H9 (cell line): ENCODE measurements at regions not wholly inside any gene's neighbourhood (a gene's known extent, or its start where the extent isn't known, plus 50 kb on each side); places are given as distances from the start of the nearest gene placed in this dataset.

Experiments used
- DNase-seq: peaks from one replicate; pipeline ENCODE4 v3.0.0-alpha.2; 2017
- H2AFZ ChIP-seq: one replicate; pipeline ENCODE4 v1.6.1; 2013; ENCODE audit warnings: mild to moderate bottlenecking, low read length, control low read depth, moderate library complexity
- H2AK5ac ChIP-seq: 2 replicates; pipeline ENCODE4 v1.6.1; 2013; ENCODE audit warnings: low read length, control low read depth, mixed read lengths; ENCODE audit not compliant: insufficient read length
- H2BK120ac ChIP-seq: one replicate; pipeline ENCODE4 v1.6.1; 2013; ENCODE audit warnings: low read depth, mild to moderate bottlenecking, low read length, control low read depth, inconsistent platforms; ENCODE audit not compliant: poor library complexity, severe bottlenecking
- H2BK12ac ChIP-seq: 2 replicates; pipeline ENCODE4 v1.6.1; 2013; ENCODE audit warnings: low read length, control low read depth, mixed read lengths, low read depth; ENCODE audit not compliant: insufficient read length
- H2BK15ac ChIP-seq: 2 replicates; pipeline ENCODE4 v1.6.1; 2013; ENCODE audit warnings: low read depth, low read length, control low read depth
- H2BK20ac ChIP-seq: one replicate; pipeline ENCODE4 v1.6.1; 2013; ENCODE audit warnings: low read depth, mild to moderate bottlenecking, low read length, control low read depth, inconsistent platforms; ENCODE audit not compliant: poor library complexity, severe bottlenecking
- H2BK5ac ChIP-seq: 2 replicates; pipeline ENCODE4 v1.6.1; 2013; ENCODE audit warnings: low read length, control low read depth, mixed read lengths; ENCODE audit not compliant: insufficient read length
- H3K14ac ChIP-seq: 2 replicates; pipeline ENCODE4 v1.6.1; 2013; ENCODE audit warnings: low read length, control low read depth; ENCODE audit not compliant: insufficient read depth
- H3K18ac ChIP-seq: 2 replicates; pipeline ENCODE4 v1.6.1; 2013; ENCODE audit warnings: low read depth, mild to moderate bottlenecking, mixed read lengths, low read length, control low read depth; ENCODE audit not compliant: insufficient read length
- H3K23ac ChIP-seq: 2 replicates; pipeline ENCODE4 v1.6.1; 2013; ENCODE audit warnings: low read length, control low read depth, mixed read lengths, low read depth; ENCODE audit not compliant: insufficient read length
- H3K23me2 ChIP-seq: 2 replicates; pipeline ENCODE4 v1.6.1; 2013; ENCODE audit warnings: low read depth, mild to moderate bottlenecking, mixed read lengths, low read length, control low read depth; ENCODE audit not compliant: insufficient read length, poor library complexity, severe bottlenecking
- H3K27ac ChIP-seq: 2 replicates; pipeline ENCODE4 v1.5.1; 2013; ENCODE audit warnings: low read length, control low read depth, mixed read lengths, low read depth; ENCODE audit not compliant: insufficient read length
- H3K27me3 ChIP-seq: 2 replicates; pipeline ENCODE4 v1.6.1; 2013; ENCODE audit warnings: low read length, control low read depth, inconsistent platforms; ENCODE audit not compliant: insufficient read depth
- H3K4ac ChIP-seq: 2 replicates; pipeline ENCODE4 v1.6.1; 2013; ENCODE audit warnings: low read depth, mild to moderate bottlenecking, control low read depth, inconsistent platforms, low read length, moderate library complexity
- H3K4me1 ChIP-seq: 2 replicates; pipeline ENCODE4 v1.6.1; 2013; ENCODE audit warnings: low read length, control low read depth, inconsistent platforms; ENCODE audit not compliant: insufficient read depth
- H3K4me2 ChIP-seq: 2 replicates; pipeline ENCODE4 v1.6.1; 2013; ENCODE audit warnings: low read length, control low read depth, mixed read lengths; ENCODE audit not compliant: insufficient read length, insufficient read depth
- H3K56ac ChIP-seq: 2 replicates; pipeline ENCODE4 v1.6.1; 2013; ENCODE audit warnings: low read depth, mild to moderate bottlenecking, mixed read lengths, low read length, control low read depth; ENCODE audit not compliant: insufficient read length
- H3K79me1 ChIP-seq: 2 replicates; pipeline ENCODE4 v1.6.1; 2013; ENCODE audit warnings: low read depth, mild to moderate bottlenecking, moderate library complexity, low read length, control low read depth, inconsistent platforms; ENCODE audit not compliant: insufficient read depth, poor library complexity, severe bottlenecking
- H3K79me2 ChIP-seq: 2 replicates; pipeline ENCODE4 v1.6.1; 2013; ENCODE audit warnings: low read length, control low read depth, inconsistent platforms; ENCODE audit not compliant: insufficient read depth
- H3K9ac ChIP-seq: 2 replicates; pipeline ENCODE4 v1.6.1; 2013; ENCODE audit warnings: low read length, control low read depth, mixed read lengths; ENCODE audit not compliant: insufficient read length; ENCODE audit errors: extremely low read depth
- H3K9me3 ChIP-seq: one replicate; pipeline ENCODE4 v1.6.1; 2013; ENCODE audit warnings: low read depth, low read length, inconsistent platforms; ENCODE audit not compliant: control insufficient read depth
- H3T11ph ChIP-seq: one replicate; pipeline ENCODE4 v1.6.1; 2013; ENCODE audit warnings: mild to moderate bottlenecking, low read length, control low read depth, inconsistent platforms
- H4K20me1 ChIP-seq: one replicate; pipeline ENCODE4 v1.6.1; 2013; ENCODE audit not compliant: control insufficient read depth, insufficient read length, insufficient read depth
- H4K5ac ChIP-seq: 2 replicates; pipeline ENCODE4 v1.6.1; 2013; ENCODE audit warnings: low read depth, mild to moderate bottlenecking, mixed read lengths, low read length, control low read depth; ENCODE audit not compliant: insufficient read length
- H4K8ac ChIP-seq: replicated peaks from 2 replicates; pipeline ENCODE4 v1.6.1; 2013; ENCODE audit warnings: low read length, control low read depth, mixed read lengths, low read depth; ENCODE audit not compliant: insufficient read length
- H4K91ac ChIP-seq: 2 replicates; pipeline ENCODE4 v1.6.1; 2013; ENCODE audit warnings: low read depth, mild to moderate bottlenecking, moderate library complexity, mixed read lengths, low read length, control low read depth; ENCODE audit not compliant: insufficient read length
- H3K27ac Mint-ChIP-seq, 3 experiments: 2 replicates in 2 of 3; 3 replicates in 1 of 3; pipeline ENCODE4 v1.8.0; 2020 to 2021; ENCODE audit warnings: mixed read lengths in 3 of 3, mild to moderate bottlenecking in 1 of 3, moderate library complexity in 1 of 3
- H3K27me3 Mint-ChIP-seq: 2 replicates; pipeline ENCODE4 v1.8.0; 2021; ENCODE audit warnings: low read depth, mild to moderate bottlenecking, moderate library complexity, mixed read lengths
- H3K36me3 Mint-ChIP-seq, 3 experiments: 2 replicates in 2 of 3; 3 replicates in 1 of 3; pipeline ENCODE4 v1.8.0; 2020 to 2021; ENCODE audit warnings: low read depth in 3 of 3, mixed read lengths in 3 of 3; ENCODE audit not compliant: insufficient read depth in 1 of 3
- H3K4me1 Mint-ChIP-seq, 2 experiments: 2 replicates each; pipeline ENCODE4 v1.8.0; 2020; ENCODE audit warnings: mixed read lengths in 2 of 2
- H3K4me3 Mint-ChIP-seq, 2 experiments: 2 replicates in 1 of 2; 3 replicates in 1 of 2; pipeline ENCODE4 v1.8.0; 2020 to 2021; ENCODE audit warnings: mild to moderate bottlenecking in 2 of 2, mixed read lengths in 2 of 2, moderate library complexity in 1 of 2
- H3K9me3 Mint-ChIP-seq, 2 experiments: 2 replicates in 1 of 2; 3 replicates in 1 of 2; pipeline ENCODE4 v1.8.0; 2020; ENCODE audit warnings: mild to moderate bottlenecking in 2 of 2, mixed read lengths in 2 of 2, moderate library complexity in 1 of 2
- WGBS: extraction: QIAGEN DNeasy Blood & Tissue Kit; methylation state at CpG from one replicate; pipeline ENCODE4 v1.1.7; 2013; ENCODE audit warnings: missing lambda C conversion rate, low lambda C conversion rate, mixed read lengths; ENCODE audit not compliant: insufficient read length; ENCODE audit errors: extremely low coverage; 5-methylcytosine and 5-hydroxymethylcytosine counted together
- TF ChIP-seq, protein P1 (sequence below): fragments of 200-600 bp; sonication (generic); conservative IDR thresholded peaks from 3 replicates; pipeline ENCODE4 v1.8.0; 2021; ENCODE audit warnings: antibody characterized with exemption, mild to moderate bottlenecking

GRCh38 chr1:83034851-83035250 lies 964.1 kb downstream of the TTLL7 start:
- WGBS, result no CpG with 5 or more reads among the region's 5 CpGs
- no peak overlapping the region for H3K9ac ChIP-seq
- H3K27ac Mint-ChIP-seq, result no peak overlapping the region
- H2BK20ac ChIP-seq, result no peak overlapping the region
- H2BK120ac ChIP-seq, result no peak overlapping the region
- H3K36me3 Mint-ChIP-seq, result peaks cover 25 to 52% (median 44%) of the 10 kb centered on the region in 3 experiments
- no peaks in the 10 kb centered on the region for H3K79me1 ChIP-seq
- H3K56ac ChIP-seq, result no peak overlapping the region
- H3K4me3 Mint-ChIP-seq, result no peak overlapping the region
- H3K27me3 ChIP-seq, result no peaks in the 10 kb centered on the region
- peaks cover 32 to 34% of the 10 kb centered on the region in 2 experiments for H3K9me3 Mint-ChIP-seq
- H3K4ac ChIP-seq, result no peak overlapping the region
- H3K9me3 ChIP-seq, result no peaks in the 10 kb centered on the region
- no peak overlapping the region for H3T11ph ChIP-seq
- H2BK12ac ChIP-seq, result no peak overlapping the region
- no peak overlapping the region for H3K4me2 ChIP-seq
- H3K18ac ChIP-seq, result no peak overlapping the region
- no peak overlapping the region for H3K14ac ChIP-seq
- H2BK15ac ChIP-seq, result no peak overlapping the region
- H4K91ac ChIP-seq, result no peak overlapping the region
- no peak for DNase-seq
- TF ChIP-seq, protein P1, sequence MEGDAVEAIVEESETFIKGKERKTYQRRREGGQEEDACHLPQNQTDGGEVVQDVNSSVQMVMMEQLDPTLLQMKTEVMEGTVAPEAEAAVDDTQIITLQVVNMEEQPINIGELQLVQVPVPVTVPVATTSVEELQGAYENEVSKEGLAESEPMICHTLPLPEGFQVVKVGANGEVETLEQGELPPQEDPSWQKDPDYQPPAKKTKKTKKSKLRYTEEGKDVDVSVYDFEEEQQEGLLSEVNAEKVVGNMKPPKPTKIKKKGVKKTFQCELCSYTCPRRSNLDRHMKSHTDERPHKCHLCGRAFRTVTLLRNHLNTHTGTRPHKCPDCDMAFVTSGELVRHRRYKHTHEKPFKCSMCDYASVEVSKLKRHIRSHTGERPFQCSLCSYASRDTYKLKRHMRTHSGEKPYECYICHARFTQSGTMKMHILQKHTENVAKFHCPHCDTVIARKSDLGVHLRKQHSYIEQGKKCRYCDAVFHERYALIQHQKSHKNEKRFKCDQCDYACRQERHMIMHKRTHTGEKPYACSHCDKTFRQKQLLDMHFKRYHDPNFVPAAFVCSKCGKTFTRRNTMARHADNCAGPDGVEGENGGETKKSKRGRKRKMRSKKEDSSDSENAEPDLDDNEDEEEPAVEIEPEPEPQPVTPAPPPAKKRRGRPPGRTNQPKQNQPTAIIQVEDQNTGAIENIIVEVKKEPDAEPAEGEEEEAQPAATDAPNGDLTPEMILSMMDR, result no peak
- H4K8ac ChIP-seq, result no peak overlapping the region
- H3K27ac ChIP-seq, result no peak overlapping the region
- H3K23ac ChIP-seq, result no peak overlapping the region
- H3K4me1 Mint-ChIP-seq, result peaks cover 6 to 7% of the 10 kb centered on the region in 2 experiments
- no peaks in the 10 kb centered on the region for H4K20me1 ChIP-seq
- H2AK5ac ChIP-seq, result no peak overlapping the region
- no peak overlapping the region for H2AFZ ChIP-seq
- no peaks in the 10 kb centered on the region for H3K79me2 ChIP-seq
- no peaks in the 10 kb centered on the region for H3K23me2 ChIP-seq
- no peak overlapping the region for H2BK5ac ChIP-seq
- no peaks in the 10 kb centered on the region for H3K27me3 Mint-ChIP-seq
- no peaks in the 10 kb centered on the region for H3K4me1 ChIP-seq
- H4K5ac ChIP-seq, result no peak overlapping the region
